Panc1 (cell line): ENCODE measurements at regions not wholly inside any gene's neighbourhood (a gene's known extent, or its start where the extent isn't known, plus 50 kb on each side); places are given as distances from the start of the nearest gene placed in this dataset.

Source experiments
- CTCF ChIP-seq: fragments of 450-650 bp; IDR thresholded peaks from 2 replicates; pipeline ENCODE4 v1.5.1; 2017; ENCODE audit warnings: mild to moderate bottlenecking
- POLR2AphosphoS5 ChIP-seq: IDR thresholded peaks from 2 replicates; pipeline ENCODE4 v1.6.1; 2012; ENCODE audit warnings: mild to moderate bottlenecking, low read depth, low read length, moderate library complexity
- SIN3A ChIP-seq: IDR thresholded peaks from 2 replicates; pipeline ENCODE4 v1.6.1; 2012; ENCODE audit warnings: low read depth, mild to moderate bottlenecking, low read length, moderate library complexity, borderline replicate concordance; ENCODE audit not compliant: insufficient read depth

DNA sequence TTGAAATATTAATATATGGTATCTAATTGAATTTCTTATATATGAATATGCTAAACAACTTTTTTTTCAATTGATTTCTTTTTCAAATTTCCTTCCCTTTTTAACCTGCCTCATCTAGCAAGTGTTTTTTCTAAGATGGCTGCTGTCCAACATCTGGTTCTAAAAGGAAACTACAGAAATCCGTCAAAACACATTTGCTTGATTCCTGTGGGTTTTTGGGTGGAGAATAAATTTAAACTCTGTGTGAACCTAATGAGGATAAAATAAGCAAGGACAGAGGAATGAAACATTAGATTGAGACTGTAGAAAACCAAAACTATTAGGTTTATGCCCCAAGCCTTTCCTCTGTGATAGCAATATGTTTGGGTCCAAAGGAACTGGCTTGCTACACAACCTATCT lies 75.5 kb upstream of the STARD3NL start:
- no peak for TF ChIP-seq CTCF
- no peak for TF ChIP-seq POLR2AphosphoS5
- TF ChIP-seq SIN3A = no peak
